ENCODE measurements at regions not wholly inside any gene's neighbourhood (a gene's known extent, or its start where the extent isn't known, plus 50 kb on each side); places are given as distances from the start of the nearest gene placed in this dataset.

DNA sequence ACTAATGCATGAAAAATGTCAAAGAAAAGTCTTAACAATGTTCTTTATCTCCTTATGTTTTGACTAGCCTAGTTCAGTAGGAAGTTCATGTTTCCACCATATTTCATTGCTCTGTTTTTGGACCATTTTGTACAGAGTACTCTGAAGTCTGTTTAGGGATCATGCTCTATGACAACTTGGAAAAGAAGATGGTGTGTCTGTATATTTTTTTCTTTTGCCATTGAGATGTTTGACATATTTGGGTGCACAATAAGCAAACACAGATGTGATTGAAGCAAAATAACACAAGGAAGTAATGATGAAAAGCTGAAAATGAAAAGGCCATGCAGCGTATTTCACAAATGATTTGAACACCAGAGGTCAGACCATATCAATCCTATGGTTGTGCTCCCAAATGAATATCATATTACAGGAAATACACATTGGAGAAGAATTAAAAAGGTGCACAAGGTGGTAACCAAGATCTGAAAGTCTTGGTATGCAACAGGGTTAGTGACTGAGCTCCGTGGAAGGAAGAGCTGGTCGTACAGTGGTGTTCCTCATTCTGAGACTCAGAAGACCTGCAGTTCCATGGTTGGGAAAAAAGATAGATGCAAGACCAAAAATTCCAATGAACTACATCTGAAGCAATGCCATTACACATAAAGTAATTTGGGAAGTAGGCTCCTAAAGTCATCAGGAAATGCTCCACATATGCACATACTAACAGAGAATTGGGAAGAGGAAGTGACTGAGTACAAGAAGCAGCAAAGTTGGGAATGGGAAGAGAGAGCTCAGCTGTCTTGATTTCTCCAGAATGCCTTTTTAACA, 463.5 kb downstream of the LMO4 start:
- DNase-seq = no peak

DNA sequence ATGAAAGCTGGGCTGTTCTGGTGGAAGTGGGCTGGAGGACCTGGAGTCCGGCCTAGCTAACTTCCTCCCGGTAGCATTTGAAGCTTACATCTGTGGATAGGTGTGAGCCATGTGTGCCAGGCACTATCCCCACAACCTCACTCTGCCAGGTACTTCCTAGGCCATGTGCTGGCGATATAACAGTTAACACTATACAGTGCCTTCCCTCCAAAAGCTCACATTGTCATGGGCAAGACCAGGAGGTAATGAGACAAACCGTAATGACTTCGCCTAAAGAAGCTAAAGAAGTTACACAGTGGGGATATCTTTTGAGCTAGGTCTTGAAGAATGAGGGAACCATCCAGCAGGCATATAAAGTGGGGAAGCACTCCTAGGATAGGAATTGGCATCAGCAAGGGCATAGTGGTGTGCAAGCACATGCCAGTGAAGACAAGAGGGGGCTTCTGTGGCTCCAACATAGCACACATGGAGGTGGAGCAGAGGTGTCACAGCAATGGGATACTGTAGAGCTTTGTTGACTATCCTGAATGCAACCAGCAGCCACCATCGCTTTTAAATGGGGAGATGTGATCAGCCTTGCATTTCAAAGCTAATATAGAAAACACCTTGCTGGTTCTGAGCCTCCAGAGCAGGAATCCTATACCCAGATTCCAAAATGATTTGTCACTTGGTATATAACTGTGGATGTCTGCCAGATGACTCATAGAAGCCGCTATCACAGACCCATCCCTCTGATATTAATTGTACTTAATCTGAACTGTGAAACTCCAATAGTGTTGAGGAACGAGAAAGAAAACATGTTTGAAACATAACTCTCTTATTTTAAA, 466.3 kb downstream of the LMO4 start:
- DNase-seq = no peak

DNA sequence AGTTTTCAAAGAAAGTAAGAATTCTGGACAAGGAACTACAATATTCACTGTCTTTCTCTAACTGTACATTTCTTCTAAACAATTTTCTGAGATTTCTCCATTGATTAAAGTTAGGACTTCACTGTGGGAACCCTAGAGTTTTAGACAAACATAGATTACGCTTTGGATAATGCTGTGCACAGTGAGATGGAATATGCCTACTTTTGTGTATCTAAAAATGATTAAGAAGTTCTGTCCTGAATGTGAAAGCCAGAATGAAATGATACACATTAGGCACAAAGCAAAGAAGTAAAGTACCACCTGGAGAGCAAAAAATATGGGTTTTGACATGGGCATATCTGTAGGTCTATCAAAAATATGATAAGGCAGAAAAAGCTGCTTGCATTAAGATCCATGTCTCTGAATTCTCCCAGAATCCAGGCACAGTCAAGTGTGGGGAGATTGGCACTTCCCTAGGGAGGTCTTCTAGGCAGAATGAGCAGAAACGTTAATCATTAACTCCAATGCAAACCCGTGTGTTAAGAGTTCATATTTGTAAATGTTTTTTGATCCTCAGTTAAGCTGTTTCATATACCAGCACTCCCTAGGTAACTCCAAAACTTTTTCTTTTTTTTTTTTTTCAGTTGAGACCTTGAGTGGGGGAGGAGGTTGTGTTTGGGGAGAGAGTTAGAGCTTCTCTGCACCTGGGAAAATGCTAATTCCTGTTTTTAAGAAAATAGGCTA, 467.1 kb downstream of the LMO4 start:
- DNase-seq = no peak

DNA sequence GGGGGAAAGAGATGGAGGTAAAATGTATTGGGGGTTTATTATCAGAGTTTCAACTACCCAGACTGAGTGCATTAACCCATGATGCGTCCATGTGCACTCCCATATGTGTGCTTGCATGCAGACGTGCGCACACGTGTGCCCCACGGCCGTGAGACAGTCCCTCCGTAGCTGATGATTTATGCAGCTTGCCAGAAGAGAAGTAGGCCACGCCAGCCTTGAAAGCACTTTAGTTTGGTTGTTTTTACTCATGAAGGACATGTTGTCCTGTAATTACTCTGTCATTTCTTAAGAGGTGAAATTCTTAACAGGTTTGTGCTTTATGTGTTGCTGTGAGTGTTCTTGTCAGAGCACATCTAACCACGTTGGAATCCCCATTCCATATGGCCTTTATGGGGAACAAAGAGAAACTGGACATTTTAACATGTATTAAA, 467.8 kb downstream of the LMO4 start:
- no peak for DNase-seq

DNA sequence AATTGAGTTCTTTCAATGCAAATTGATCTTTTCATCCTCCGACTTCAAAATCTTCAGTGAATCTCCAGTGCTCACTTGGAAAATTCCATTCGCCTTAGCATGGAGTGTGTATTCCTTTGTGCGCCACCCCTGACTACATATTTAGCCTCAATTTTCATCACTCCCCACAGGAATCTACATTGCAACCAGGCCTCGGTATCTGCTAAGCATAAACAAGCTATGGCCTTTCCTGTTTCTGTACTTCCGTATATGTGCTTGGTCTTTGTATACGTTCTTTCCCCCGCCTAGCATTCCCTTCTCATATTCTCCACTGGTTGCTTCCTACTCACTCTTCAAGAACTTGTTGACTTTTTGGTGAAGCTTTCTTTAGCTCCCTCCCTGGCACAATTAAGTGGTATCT, 470.8 kb downstream of the LMO4 start:
- no peak for DNase-seq

DNA sequence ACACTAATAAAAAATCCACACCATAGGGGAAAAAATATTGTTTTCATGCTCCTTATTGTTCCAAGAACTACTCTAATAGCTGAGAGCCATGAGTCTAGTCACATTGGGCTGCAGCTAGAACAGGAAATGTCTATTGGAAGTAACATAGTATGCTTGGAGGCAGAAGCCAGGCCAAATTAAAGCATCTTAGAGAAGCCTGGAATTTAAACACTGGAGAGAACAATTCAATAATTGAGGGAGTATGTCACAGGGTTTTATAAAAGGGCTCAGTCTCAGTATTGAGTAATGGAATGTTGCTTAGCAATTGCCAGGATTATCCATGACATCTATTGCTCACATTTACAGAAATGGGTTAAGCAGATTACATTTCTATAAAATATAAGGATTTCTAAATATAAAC, 471.3 kb downstream of the LMO4 start:
- DNase-seq = no peak

DNA sequence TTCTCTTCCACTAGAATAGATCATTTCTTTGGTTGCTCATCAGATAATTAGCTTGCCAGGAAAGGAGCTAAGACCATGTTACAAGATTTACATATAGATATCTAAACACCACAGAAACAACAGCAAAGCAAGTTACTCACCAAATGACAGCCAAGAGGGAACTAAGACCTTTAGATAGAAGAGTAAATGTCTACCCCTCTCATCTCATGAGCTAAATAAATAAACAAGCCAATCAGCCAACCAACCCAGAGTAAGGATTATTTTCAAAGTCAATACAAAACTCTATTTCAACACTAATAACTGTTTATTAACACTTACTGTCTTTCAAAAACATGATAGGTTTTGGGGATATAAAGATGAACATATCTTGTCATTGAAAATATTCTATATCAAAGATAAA, 474.7 kb downstream of the LMO4 start:
- no peak for DNase-seq

DNA sequence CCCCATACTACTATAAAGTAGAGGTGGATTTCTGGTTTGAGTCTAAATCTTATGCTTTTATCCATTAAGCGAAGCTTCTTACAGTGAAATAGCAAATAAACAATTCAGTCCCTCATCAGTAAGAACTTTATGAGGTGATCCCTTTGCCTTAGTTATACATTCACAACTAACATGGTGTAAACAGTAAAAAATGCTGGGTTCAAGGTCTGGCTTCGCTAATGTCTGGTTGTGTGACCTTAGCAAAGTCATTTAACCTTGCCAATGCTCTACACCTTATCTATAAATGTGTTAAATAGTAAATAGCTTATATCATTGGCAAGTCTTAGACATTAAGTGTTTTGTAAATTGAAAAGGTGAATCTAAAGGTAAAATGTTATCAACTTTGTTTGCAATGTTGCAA, 475.4 kb downstream of the LMO4 start:
- no peak for DNase-seq

DNA sequence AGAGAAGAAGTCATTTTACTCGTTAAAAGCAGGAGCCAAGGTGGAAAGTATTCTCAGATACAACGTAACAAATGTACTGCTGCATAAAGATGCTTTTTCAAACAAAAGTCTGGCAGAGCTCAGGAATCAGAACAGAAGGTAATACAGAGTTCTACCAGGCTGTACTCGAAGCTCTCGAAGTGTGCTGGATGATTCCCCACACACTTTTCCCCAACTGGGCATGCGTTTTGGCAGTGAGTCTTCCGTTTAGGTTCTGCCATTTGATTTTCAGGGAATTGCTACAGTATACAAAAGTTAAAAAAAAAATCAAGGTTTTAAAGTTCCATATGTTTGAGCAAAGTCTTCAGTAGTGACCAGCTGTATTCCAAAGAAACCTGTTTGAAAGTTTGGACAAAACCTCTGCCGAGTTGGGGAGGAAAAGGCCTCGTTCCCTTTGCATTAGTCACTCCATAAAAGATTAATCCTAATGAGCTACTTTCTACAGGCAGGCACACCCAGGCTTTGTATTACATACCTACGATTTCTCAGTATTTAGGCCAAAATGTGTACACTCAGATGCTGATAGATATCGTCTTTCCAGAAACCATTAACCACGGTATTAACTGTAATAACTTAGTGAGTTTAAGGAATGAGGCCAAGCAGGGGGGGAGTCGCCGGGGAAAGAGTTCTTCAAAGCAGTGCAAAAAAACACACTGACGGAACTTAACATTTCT, 477.1 kb downstream of the LMO4 start:
- DNase-seq = no peak

DNA sequence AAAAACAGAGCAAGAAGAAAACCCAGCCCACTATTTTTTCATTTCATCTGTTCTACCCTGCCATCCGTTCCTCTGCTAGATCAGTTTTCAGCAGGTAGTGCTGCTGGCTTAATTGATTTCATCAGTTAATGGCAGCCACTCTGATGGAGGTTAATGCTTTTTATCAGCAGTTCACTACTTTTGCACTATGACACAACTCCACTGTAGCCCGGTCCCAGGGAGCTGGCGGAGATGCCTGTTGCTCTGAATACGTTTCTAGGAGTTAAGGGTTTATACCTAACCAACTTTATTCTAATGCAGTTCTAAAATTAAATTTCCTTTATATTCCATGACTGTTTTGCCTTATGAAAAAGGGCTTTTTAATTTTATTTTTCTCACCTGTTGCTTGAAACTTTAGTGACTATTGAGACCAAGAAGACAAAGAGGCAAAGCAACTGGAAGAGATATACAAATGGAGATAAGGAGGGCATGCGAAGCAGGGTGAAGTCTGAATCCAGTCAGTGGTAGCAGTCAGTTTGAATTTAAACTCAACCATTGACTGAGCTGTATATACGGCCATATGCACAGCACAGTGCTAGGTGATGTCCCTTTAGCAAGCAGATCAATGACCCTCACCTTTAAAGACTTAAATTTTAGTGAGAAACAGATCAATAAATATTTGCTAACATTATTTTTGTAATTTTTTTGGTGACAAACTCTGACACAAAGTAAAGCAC, 477.9 kb downstream of the LMO4 start:
- no peak for DNase-seq

DNA sequence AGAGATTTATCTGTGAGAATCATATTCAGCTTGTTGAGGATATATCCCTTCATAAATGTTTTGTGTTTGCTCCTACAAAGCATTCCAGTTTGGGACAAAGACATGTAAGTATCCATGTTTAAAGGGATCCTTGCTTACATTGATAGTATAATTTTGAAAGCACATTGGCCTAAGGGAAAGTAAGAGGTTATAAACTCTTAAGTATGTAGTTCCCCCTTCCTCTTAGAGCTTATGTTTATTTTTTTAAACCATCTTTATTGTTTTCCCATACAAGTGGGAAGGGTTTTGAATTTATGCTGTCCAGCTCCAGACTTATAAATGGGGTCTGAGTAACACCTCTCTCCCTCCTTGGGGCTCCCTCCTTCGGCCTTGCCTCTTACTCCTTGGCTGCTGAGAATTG, 481.5 kb downstream of the LMO4 start:
- DNase-seq = no peak

DNA sequence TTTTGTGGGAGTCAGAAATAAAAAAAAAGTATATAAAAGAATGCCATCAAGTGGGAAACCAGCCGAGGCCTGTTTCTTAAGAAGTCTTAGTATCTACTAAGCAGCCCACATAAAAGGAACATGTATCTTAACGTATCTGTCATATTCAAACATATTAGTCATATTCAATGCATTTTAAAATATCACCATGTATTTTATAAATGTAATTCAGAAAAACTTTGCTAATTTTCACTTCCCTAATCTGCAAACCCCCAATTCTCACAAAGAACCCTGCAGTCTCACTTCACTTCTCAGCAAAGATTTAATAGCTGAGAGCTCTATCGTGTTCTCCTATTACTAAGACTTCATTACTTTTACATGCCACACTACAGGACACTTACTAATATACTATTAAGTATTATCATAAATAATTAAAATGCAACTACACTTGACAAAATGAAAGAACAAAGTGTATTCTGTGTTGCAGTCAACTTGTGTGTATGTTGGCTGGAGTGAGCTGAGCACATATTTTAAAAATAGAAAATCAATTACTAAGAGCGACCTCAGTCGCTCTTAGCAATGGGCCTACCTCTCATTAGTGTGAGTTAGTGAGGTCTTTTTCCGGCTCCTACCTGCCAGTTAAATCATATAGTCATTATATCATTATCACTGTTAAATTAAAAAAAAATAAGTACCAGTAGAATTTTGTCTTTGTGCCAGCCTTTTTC, 484.3 kb downstream of the LMO4 start:
- DNase-seq = no peak

DNA sequence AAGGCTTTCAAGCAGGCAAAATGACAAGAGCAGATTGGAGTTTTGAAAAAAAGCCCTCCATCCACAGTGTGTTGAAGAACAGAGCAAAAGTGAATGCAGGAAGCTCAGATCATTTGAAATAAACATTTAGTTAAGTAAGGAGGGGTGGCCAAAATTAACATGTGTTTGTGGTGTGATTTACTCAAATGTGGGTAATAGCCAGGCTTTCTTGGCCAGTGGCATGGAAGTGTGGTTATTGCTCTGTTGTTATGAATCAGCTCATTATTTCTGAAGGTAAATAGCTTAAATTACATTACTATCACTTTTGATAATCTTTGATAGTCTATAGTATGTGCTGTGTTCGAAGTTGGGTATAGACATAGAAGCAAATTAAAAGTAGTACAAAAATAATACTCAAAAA, 485.9 kb downstream of the LMO4 start:
- DNase-seq = no peak

DNA sequence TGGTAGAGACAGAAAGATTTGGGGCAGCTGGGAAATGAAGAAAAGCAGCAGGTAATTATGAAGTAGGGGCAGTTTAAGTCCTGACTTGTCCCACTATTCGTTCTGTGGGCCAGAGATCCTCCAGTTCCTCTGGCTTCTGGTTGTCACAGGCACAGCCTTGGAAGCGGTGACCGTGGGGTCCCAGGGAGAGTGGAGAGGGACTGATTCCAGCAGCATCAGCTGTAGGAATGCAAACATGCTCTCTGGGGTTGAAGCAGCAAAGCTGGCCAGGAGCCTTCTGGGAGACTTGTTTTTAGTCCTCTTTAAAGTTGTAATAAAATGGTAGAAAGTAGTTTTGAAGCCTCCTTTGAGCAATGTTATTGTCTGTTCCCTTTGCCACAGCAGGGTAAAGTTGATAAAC, 488.0 kb downstream of the LMO4 start:
- DNase-seq = no peak

DNA sequence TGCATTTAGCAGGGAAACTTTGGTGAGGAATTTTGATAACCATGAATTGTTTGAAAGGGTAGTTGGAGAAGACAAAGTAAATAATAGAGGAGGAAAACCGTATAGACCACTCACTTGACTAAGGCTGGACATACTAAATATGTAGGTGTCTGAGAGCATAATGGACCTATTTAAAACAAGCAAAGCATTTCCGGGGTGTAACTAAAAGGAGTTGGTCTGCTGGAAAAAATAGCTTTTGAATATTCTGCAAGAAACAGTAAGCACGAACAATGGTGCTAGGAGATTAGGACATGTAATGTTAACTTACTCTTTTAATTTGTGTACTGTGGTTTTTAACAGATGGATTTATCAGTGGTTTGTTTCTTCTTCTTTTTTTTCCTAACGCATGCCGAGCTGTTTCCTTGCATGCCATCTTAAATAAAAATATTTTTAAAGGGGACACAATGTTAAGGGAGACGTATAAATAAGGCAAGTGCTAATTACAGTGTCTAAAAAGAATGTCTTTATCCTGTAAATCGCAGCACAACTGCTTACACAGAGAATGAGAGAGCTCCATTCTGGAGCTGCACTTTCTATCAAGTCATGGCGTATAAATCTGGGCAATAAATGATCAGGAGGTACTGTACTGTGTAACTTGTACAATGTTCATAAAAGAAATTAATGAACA, 492.1 kb downstream of the LMO4 start:
- DNase-seq = no peak

DNA sequence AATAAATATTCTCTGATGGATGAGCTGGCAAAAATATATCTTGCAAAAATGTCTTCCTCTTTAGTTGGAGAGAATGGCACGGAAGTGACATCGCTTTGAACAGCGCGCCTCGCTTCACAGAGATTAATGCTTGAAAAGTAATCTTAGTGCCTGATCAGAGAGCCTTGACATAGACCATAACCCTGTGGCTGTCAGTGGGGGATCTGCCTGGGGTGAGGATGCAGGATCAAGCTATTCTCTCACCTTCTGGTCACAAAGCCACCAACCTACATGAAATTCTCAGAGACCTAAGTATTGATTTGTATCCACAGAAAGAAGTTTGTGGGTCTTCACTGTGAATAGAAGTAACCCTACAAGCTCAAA, 492.6 kb downstream of the LMO4 start:
- no peak for DNase-seq

DNA sequence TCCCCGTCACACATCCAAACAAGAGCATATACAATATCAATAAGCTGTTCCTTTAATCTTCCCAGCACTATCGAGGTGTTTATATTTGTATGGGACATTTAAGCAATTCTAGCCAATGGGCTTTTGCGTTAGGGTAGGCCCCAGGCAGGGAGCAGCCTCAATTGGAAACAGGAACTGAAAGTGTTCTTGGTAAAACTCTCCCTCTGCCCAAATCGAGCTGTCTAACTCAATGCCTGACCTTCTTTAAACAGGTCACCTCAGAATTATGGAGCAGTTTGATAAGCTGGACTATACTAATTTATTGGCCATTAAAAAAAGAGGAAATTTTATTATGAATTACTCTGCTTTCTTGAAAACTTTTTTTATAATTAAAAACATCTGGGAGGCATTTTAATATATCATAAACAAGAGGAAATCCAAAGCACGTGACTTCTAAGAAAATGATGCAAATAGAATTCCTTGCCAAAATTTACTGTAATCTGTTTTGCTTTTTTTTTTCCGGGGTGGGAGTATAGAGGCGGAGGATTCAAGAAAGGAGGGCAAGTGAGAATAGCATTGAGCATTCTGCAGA, 498.1 kb downstream of the LMO4 start:
- DNase-seq = no peak

DNA sequence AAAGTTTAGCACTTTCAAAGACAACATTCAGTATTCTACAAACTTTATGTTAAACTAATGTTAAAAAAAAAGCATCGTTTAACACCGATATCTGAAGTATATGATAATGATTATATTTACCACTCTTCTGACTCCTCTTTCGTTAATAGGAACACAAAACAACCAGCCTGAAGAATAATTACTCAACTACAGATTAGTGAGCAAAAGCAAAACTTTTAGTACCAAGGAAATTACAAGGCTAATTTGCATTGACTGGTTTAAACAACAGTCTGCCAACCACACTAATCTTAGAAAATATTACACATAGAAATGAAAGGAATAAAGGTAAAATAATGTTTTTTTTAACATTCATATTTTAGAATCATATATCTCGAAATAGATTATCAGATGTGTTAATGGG, 500.7 kb downstream of the LMO4 start:
- DNase-seq = no peak

DNA sequence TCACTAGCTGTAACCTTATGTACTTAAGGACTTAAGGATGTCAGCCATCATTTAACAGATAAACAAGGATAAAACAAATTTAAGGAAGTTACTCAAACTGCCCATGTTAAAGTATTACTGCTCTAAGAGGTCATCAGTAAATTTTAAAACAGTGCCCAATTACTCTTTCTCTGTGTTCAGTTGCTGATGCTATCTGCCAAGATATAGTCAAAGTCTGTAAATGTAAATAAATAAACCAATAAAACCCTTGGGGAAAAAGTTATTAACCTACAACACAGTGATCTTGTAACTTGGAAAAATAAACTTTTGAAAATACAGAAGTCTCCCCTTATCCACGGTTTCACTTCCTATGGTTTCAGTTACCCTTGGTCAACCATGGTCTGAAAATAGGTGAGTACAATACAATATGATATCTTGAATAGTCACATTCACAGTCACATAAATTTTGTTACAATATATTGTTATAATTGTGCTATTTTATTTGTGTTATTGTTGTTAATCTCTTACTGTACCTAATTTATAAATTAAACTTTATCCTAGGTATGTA, 501.8 kb downstream of the LMO4 start:
- no peak for DNase-seq

DNA sequence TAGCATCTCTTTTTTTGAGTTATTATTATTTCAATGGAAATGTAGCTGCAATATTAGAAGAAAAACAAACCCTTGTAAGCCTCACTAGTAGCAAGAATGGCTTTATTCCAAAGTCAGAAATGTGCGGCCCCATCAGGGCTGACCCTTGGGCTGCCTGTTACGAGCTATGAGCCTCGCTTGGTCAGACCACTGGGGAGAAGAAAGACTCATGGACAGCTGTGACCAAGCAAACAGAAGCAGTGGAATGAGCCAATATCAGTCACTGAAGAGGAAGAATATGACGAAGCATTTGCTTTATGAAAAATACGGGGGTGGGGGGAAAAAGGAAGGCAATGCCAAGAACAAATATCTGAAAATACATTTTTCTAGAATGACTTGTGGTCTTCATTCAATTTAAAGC, 504.5 kb downstream of the LMO4 start:
- no peak for DNase-seq

DNA sequence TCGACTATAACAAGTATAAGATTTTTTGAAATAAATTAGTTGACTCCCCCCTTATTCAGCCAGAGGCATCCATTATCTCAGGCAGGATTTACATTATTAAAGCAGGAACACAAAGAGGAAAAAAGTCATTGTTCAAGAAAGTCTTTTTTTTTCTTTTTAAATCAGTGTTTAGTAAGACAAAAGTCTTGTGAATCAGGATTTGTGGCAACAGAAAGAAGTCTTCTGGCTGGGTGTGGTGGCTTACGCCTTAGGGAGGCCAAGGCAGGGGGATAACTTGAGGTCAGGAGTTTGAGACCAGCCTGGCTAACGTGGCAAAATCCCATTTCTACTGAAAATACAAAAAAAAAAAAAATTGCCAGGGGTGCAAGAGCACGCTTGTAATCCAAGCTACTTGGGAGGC, 505.5 kb downstream of the LMO4 start:
- DNase-seq = no peak

All from activated T-cell treated with anti-CD3 and anti-CD28 coated beads for 4 hours (primary cell).